Neuron (in vitro differentiated cells): ENCODE measurements at regions not wholly inside any gene's neighbourhood (a gene's known extent, or its start where the extent isn't known, plus 50 kb on each side); places are given as distances from the start of the nearest gene placed in this dataset.

Experiments used
- H2AFZ ChIP-seq: one replicate; pipeline ENCODE4 v1.6.1; 2013; ENCODE audit warnings: low read depth, mild to moderate bottlenecking, inconsistent platforms, low read length, moderate library complexity
- H3K27me3 ChIP-seq: one replicate; pipeline ENCODE4 v1.6.1; 2013; ENCODE audit warnings: low read length; ENCODE audit not compliant: insufficient read depth
- H3K36me3 ChIP-seq: one replicate; pipeline ENCODE4 v1.6.1; 2013; ENCODE audit warnings: low read length; ENCODE audit not compliant: insufficient read depth
- H3K4me1 ChIP-seq: one replicate; pipeline ENCODE4 v1.6.1; 2013; ENCODE audit warnings: low read length; ENCODE audit not compliant: insufficient read depth
- H3K4me3 ChIP-seq: 2 replicates; pipeline ENCODE4 v1.5.1; 2013; ENCODE audit warnings: mild to moderate bottlenecking, low read length, moderate library complexity
- H3K9me3 ChIP-seq: one replicate; pipeline ENCODE4 v1.6.1; 2013; ENCODE audit warnings: low read length

DNA sequence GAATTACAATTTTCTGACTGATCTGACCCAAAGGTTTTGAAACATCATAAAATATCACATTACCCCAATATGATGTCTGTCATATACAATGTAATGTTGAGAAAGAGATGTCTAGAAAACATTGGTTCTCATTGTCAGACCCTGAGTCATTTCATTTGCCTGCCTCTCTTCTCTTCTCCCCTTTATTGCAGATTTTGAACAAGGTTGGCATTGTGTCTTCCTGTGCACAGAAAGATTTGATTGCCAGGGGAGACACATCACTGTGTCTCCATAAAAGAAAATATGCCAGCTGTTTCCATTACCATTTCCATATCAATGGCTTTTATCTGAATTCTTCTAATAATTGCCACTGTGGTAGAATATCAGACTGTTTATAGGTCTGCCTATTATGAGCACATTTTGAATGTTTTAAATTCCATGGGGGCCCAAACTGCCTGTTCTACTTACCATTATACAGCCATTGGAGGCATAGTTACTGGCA is 65.6 kb downstream of the IFI44 start:
- Histone ChIP-seq H3K4me1 (peaks cover 20% of the 10 kb centered on the region), H3K36me3 (no peaks in the 10 kb centered on the region), H3K4me3 (no peak overlapping the region), H3K9me3 (no peaks in the 10 kb centered on the region), H2AFZ (no peak overlapping the region), H3K27me3 (no peaks in the 10 kb centered on the region)

DNA sequence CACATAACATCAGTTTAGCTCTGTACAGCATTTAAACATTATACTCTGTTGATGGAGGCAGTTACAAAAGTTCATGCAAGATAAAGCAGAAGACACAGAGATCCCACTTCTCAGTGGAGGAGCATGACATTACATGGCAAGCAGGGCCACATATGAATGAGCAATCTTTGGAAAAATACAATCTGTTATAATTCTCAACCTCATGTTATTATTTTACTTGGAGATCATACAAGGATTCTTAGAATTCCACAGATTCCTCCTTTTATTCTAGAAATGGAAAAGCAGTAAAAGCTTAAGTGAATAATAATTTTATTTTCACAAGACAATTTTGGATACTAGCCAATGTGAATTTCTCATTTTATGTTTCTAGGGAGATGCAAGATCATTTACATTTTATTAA is 66.6 kb downstream of the IFI44 start:
- peaks cover 20% of the 10 kb centered on the region for H3K4me1 ChIP-seq
- H2AFZ ChIP-seq = no peak overlapping the region
- no peak overlapping the region for H3K4me3 ChIP-seq
- no peaks in the 10 kb centered on the region for H3K27me3 ChIP-seq
- H3K9me3 ChIP-seq = no peaks in the 10 kb centered on the region
- H3K36me3 ChIP-seq = no peaks in the 10 kb centered on the region

DNA sequence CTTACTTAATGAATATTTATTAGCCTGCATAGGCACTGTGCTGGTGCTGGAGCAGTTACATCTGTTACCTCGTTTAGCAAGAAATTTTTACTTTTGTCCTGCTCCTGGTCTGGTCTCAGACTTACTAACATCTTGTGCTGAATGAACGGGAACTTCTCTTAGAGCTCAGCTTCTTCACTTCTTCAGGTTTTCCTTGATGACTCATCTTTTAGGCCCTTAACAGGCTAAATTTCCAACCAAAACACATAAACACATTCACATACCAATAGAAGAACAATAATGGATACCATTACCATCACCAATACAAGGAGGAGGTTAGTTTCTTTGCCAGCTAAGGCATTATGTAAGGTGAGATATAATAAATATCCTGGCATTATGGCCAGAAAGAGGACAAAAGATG is 68.9 kb downstream of the IFI44 start:
- Histone ChIP-seq H3K36me3 (no peaks in the 10 kb centered on the region), H3K9me3 (no peaks in the 10 kb centered on the region), H3K4me1 (peaks cover 20% of the 10 kb centered on the region), H3K27me3 (no peaks in the 10 kb centered on the region), H2AFZ (no peak overlapping the region), H3K4me3 (no peak overlapping the region)

DNA sequence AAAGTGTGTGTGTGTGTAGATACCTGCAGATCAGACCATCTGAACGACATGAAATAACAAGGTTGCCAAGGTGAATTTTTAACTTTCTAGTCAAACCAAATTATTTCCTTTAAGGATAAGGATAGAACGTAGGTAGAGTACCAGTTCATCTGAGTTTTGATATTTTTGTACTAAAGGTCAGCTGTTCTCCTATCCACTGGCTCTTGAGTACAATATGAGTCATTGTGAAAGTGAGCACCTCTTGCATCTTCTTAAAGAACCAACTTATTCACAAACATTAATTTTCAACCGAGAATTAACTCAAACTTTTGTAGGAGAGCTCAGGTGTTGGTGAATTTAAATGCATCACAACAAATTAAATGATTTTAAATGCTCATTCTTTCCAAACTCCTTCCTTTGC is 71.5 kb downstream of the IFI44 start:
- no peaks in the 10 kb centered on the region for H3K9me3 ChIP-seq
- H3K4me1 ChIP-seq = peaks cover 4% of the 10 kb centered on the region
- H2AFZ ChIP-seq = no peak overlapping the region
- no peak overlapping the region for H3K4me3 ChIP-seq
- H3K27me3 ChIP-seq = no peaks in the 10 kb centered on the region
- H3K36me3 ChIP-seq = no peaks in the 10 kb centered on the region

DNA sequence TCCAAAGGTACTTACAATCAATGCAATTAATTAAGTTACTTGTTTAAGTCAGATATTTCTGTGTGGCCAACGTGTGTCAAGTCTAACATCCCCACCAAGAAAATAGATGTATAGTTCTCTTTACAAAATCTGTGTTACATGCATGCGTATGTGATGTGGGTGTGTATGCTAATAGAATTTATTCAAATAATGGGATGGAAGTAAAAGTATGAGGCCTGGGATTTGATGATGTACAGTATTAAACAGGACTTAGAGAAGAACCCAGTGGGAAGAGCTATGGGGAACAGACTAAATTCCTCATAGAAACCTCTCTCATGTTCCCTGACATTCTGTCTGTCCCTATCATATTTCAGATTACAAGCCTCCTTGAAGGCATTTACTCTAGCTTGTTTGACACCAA is 72.5 kb downstream of the IFI44 start:
- H3K4me3 ChIP-seq = no peak overlapping the region
- H3K4me1 ChIP-seq = no peaks in the 10 kb centered on the region
- no peaks in the 10 kb centered on the region for H3K27me3 ChIP-seq
- H3K9me3 ChIP-seq = no peaks in the 10 kb centered on the region
- H2AFZ ChIP-seq = no peak overlapping the region
- no peaks in the 10 kb centered on the region for H3K36me3 ChIP-seq

DNA sequence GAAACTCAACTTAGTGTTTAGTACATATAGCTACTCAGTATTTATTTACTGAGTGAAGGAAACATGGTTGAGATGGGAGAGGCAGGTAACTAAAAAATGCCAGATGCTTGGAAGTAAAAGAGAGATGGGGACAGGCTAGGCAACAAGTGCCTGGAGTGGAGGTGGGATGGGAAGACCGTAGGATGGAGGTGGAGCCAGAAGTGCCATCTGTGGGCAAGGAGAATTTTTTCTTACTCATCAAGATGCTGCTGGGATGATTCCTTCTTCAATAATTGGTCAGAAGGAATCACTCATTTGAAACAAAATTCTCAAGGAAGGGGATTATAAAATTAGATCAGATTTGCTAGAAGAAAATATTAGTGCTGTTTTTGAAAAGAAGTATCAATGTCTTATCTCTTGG is 72.9 kb downstream of the IFI44 start:
- Histone ChIP-seq H3K4me1 (no peaks in the 10 kb centered on the region), H3K27me3 (no peaks in the 10 kb centered on the region), H3K4me3 (no peak overlapping the region), H2AFZ (no peak overlapping the region), H3K36me3 (no peaks in the 10 kb centered on the region), H3K9me3 (no peaks in the 10 kb centered on the region)

DNA sequence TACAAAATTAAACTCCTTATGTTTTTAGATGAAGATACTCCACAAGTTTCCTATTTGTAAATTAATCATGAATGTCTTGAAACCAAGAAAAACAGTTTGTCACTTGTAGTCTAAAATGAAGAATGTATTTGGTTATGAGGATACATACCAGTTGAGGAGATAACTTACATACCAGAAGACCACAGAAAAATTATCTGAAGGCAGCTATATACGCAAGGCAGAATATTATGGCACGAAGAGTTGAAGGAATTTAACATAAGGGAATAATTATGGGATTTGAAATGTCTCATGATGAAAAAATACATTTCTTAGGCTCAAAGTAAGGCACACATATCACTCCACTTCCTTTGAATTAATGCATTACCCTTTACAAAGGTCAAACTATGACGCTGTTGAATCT is 73.3 kb downstream of the IFI44 start:
- no peak overlapping the region for H3K4me3 ChIP-seq
- H2AFZ ChIP-seq = no peak overlapping the region
- H3K9me3 ChIP-seq = no peaks in the 10 kb centered on the region
- H3K4me1 ChIP-seq = no peaks in the 10 kb centered on the region
- H3K36me3 ChIP-seq = no peaks in the 10 kb centered on the region
- H3K27me3 ChIP-seq = no peaks in the 10 kb centered on the region

DNA sequence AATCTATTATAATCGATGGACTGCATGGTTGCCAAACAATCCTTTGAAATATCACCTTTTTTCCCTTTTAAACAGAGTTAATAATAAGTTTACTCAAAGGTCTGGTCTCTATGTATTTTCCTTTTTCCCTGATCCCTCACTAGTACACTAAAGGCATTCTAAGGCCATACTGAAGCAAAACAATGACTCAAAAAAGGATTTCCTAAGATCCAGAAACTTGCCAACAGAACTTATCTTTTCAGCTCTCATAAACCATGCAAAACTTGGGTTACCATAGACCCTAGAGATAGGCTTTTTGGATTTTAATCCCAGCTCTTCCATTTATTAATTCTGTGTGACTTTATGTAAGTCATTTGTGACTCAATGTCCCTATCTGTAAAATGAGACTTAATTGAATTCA is 77.1 kb downstream of the IFI44 start:
- Histone ChIP-seq H3K4me3 (no peak overlapping the region), H2AFZ (no peak overlapping the region), H3K36me3 (no peaks in the 10 kb centered on the region), H3K27me3 (no peaks in the 10 kb centered on the region), H3K4me1 (no peaks in the 10 kb centered on the region), H3K9me3 (no peaks in the 10 kb centered on the region)

DNA sequence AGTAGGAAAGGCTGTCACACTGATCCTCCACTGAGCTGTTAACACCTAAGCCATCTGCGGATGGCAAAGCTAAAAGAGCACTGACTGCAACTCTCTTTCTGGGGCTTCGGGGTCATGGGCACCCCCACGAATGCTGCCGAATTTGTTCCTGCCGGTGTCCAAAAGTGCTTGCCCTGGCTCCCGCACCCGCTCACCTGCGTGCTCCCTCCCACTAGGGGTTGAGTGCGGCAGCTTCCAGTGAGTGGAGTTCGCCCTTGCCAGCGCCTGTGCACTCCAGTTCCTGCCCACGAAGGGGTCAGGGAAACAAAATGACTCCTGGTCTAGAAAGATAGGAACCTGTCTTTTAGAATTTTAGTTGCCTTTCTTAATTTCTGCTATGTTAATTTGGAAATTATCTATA is 78.7 kb downstream of the IFI44 start:
- Histone ChIP-seq H2AFZ (no peak overlapping the region), H3K9me3 (no peaks in the 10 kb centered on the region), H3K4me3 (no peak overlapping the region), H3K27me3 (no peaks in the 10 kb centered on the region), H3K36me3 (no peaks in the 10 kb centered on the region), H3K4me1 (no peaks in the 10 kb centered on the region)

DNA sequence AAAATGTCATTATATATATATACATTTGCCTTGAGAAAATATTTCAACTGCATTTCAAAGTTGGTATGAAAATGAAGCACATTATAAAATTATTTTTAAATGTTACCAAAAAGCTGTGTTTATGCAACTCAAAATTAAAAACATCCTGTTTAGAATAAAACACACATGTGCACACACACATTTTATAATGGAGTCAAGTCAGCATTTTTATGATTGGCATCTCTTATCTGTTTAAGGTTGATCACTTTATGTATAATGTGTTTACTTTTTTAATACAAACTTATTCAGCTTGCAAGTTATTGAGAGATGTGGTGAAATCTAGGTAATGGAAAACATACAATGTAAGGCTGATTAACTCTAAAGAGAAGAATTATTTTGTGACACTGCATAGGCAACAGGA is 80.4 kb downstream of the IFI44 start:
- Histone ChIP-seq H3K9me3 (no peaks in the 10 kb centered on the region), H3K4me3 (no peak overlapping the region), H3K36me3 (no peaks in the 10 kb centered on the region), H3K4me1 (no peaks in the 10 kb centered on the region), H3K27me3 (no peaks in the 10 kb centered on the region), H2AFZ (no peak overlapping the region)

DNA sequence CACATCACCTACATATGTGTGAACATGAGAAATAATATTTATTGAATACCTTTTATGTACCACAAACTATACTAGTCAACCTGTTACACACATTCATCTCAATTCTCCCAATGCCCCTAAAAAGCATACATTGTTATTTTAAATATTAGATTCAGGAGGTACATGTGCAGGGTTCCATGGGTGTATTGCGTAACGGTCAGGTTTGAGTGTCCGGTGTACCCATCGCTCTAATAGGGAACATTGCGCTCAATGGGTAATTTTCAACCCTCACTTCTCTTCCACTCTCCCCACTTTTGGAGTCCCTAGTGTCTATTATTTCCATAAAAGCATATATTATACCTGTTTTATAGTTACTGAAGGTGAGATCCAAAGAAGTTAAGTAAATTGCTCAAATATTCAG is 82.0 kb downstream of the IFI44 start:
- Histone ChIP-seq H3K4me1 (no peaks in the 10 kb centered on the region), H2AFZ (no peak overlapping the region), H3K9me3 (no peaks in the 10 kb centered on the region), H3K36me3 (no peaks in the 10 kb centered on the region), H3K4me3 (no peak overlapping the region), H3K27me3 (no peaks in the 10 kb centered on the region)

DNA sequence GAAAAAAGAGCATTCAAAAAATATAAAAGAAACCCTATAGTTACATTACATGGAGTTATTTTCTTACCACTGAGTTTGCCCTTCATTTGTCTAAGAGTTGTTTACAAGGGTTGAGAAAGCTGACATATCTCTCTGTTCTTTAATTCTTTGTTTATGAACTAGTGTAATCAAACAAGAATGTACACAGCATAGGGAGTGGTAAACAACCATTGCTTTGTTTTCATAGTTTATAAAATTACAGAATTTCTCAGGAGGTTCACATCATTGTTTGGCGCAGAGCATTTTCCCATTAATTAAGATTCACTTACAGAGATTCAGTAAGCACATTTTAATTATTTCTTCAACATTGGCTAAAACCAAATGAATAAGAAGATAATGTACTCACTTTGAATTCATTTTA is 87.6 kb downstream of the IFI44 start:
- H3K9me3 ChIP-seq = no peaks in the 10 kb centered on the region
- H2AFZ ChIP-seq = no peak overlapping the region
- H3K27me3 ChIP-seq = no peaks in the 10 kb centered on the region
- no peaks in the 10 kb centered on the region for H3K4me1 ChIP-seq
- no peak overlapping the region for H3K4me3 ChIP-seq
- H3K36me3 ChIP-seq = no peaks in the 10 kb centered on the region

DNA sequence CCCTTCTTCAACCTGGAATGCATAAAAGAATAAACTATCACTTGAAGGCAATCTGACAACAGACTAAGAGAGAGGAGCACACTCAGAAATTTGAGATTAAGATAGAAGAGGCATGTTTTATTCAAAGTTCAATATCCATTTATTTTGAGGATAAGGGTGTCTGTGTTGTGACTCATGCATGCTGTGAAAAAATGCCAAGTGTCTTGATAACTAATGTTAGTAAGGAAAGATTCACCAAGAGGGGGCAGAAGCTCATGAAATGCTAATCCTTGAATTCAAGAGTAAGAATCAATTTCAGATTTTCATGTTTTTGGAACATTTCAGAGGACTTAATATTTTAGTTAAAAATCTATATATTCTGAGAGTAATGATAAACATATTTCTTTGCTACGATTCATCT is 94.0 kb downstream of the IFI44 start:
- Histone ChIP-seq H2AFZ (no peak overlapping the region), H3K4me3 (no peak overlapping the region), H3K36me3 (no peaks in the 10 kb centered on the region), H3K4me1 (no peaks in the 10 kb centered on the region), H3K9me3 (no peaks in the 10 kb centered on the region), H3K27me3 (no peaks in the 10 kb centered on the region)

DNA sequence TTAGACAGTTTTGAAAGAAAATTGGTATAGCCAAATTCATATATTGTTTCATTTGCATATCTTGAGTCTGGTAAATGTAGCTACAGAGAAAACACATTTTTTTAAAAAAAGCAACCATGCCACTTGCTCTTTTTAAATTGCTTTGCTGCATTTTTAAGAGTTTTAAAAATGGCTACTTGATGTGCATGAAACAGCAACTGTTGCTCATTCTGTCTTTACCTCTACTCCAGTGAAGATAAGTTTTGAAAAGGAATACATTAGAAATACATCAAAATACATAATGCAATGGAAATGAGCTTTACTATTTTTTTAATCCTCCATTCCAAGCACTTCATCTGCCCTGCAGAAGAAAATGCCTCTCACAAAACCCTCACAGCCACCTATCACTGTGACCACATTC is 95.5 kb downstream of the IFI44 start:
- Histone ChIP-seq H3K36me3 (no peaks in the 10 kb centered on the region), H3K4me3 (no peak overlapping the region), H2AFZ (no peak overlapping the region), H3K27me3 (no peaks in the 10 kb centered on the region), H3K9me3 (no peaks in the 10 kb centered on the region), H3K4me1 (no peaks in the 10 kb centered on the region)
